Fibroblast of skin of right quadriceps (primary cell): ENCODE measurements at regions not wholly inside any gene's neighbourhood (a gene's known extent, or its start where the extent isn't known, plus 50 kb on each side); places are given as distances from the start of the nearest gene placed in this dataset.
"Not testable (repeated sequence)": the region's sequence is repeated elsewhere in the genome, so short reads cannot be mapped to it uniquely, and the experiment has no call there.

Source experiments
- DNase-seq: peaks from one replicate; pipeline ENCODE4 v3.0.0-alpha.2; 2013

DNA sequence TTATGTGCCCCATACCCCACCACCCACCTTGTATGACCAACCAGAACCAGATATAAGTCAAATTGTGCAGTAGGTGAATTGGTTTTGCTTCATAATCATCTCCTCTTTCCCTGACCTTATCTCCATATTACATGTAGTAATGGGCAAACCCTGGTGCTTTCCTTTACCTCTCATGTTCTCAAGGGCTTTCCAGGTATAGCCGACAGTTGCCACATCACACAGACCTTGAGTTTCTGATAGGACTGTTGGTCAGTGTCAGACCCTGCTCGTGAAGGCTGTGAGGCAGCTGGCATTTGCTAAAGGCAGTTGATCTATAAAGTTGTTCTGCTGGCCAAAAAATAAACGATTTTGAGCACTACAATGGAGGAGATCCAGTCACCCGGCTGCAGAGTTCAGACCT is 145.9 kb downstream of the ALX1 start:
- DNase-seq: no peak

DNA sequence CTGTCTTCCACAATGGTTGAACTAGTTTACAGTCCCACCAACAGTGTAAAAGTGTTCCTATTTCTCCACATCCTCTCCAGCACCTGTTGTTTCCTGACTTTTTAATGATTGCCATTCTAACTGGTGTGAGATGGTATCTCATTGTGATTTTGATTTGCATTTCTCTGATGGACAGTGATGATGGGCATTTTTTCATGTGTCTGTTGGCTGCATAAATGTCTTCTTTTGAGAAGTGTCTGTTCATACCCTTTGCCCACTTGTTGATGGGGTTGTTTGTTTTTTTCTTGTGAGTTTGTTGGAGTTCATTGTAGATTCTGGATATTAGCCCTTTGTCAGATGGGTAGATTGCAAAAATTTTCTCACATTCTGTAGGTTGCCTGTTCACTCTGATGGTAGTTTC is 153.1 kb downstream of the ALX1 start:
- not testable (repeated sequence) for DNase-seq

GRCh38 chr12:85440271-85440670 is 160.3 kb downstream of the ALX1 start:
- DNase-seq: no peak

- DNase-seq: no peak
Observed at GRCh38 chr12:85441025-85441424, 161.0 kb downstream of the ALX1 start.

DNA sequence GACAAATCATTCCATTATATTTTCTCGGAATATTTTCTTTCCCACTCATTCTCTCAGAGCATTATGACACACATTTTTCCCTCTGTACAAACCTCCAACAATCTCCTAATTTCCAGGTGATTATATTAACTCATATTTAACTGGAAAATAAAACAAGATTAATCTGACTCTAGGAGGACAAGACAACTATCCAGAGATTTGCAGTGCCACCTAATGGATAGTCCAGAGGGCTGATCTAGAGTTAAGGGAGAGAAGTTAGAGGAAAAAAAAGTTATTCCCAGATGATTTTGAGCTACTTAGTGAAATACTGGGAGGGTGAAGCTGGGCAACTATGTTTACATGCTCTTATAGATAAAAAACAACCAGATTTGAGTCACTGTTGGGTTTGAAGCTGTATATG is 161.7 kb downstream of the ALX1 start:
- peak; percentile 6 for DNase-seq

DNA sequence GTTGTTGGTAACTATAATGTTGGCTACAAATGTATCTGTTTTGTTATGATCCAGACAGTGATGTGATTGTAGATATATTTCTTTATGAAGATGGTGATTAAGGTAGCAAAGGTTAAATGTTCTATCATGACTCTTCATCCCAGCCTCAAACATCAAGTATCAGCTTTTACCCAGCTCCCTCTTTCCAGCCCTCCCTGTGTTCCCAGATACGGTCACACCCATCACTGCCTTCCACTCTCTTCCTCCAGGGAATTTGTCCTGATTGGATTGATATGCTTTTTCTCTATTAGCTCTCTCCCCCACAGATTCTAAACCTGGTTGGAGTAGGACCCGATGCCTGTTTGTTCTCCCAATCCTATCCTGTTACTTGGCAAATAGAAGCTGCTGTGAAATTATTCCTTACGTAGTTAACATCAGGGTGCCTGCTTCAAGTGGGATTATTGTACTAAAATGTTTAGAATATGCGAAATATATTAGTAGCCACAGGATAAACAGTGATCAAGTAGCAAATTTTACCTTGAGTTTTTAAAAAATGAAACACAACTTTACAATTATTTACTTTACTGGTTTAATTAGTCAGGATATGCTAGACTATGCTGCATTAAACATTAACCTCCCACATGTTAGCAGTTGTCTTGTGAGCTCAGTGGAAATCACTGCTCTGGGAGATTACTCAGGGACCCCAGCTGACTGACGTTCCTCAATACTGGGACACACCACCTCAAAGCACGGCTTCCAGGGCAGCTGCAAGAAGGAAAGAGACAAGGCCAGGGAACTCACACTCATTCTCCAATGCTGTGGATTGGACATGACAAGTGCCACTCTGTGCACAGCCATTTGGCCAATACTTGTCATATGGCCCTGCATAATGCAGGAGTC is 165.3 kb downstream of the ALX1 start:
- no peak for DNase-seq

GRCh38 chr12:85448031-85448430 is 168.0 kb downstream of the ALX1 start:
- no peak for DNase-seq

GRCh38 chr12:85448548-85449139 is 168.6 kb downstream of the ALX1 start:
- DNase-seq: peak; percentile 18

- DNase-seq: no peak
Observed at GRCh38 chr12:85457016-85457415, 177.0 kb downstream of the ALX1 start.

GRCh38 chr12:85461127-85461526 is 181.1 kb downstream of the ALX1 start:
- DNase-seq: no peak

- no peak for DNase-seq
Observed at GRCh38 chr12:85462888-85463287, 182.9 kb downstream of the ALX1 start.

- peak; percentile 24 for DNase-seq
Observed at GRCh38 chr12:85466890-85467289, 186.9 kb downstream of the ALX1 start.

DNA sequence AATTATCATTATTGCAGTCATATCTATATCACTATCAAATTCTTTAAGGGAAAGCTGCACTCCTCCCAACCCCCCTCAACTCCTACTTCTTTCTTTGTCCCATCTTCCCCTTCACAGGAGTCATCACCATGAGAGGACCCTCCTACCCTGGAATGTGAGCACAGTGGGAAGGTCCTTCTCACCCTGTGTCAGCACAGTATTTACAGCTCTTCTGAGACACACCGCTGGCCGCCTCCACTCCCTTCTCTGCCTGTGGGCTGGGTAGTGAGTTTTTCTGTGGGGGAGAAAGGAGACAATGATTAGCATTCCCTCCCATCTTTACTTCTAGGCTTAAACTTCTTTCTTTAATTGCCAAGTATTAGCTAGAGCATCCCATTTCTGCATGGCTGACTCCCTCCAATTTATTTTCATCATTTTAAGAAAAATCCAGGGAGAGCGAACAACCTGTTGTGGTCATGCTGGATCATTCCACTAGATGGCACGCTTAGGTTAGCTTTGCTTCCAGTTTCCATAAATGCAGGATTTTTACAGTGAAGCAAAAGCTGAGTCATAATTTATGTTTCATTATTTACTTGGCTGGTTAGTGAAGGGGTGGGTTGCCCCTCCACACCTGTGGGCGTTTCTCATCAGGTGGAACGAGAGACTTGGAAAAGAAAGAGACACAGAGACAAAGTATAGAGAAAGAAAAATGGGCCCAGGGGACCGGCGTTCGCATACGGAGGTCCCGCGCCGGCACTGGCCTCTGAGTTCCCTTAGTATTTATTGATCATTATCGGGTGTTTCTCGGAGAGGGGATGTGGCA is 188.5 kb downstream of the ALX1 start:
- DNase-seq: peak; percentile 56

GRCh38 chr12:85469158-85470086 is 189.4 kb downstream of the ALX1 start:
- DNase-seq: peak; percentile 39

DNA sequence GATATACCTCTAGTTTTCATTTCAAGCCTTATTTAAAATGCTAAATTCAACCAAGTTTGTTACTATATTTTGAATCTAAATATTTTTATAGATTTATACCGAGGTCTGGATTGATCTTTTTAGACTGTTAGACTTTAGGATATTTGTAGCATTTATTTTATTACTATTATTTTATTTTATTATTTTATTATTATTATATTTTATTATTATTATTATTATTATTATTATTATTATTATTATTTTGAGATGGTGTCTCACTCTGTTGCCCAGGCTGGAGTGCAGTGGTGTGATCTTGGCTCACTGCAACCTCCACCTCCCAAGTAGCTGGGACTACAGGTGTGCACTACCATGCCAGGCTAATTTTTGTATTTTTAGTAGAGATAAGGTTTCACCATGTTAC is 195.3 kb downstream of the ALX1 start:
- not testable (repeated sequence) for DNase-seq

DNA sequence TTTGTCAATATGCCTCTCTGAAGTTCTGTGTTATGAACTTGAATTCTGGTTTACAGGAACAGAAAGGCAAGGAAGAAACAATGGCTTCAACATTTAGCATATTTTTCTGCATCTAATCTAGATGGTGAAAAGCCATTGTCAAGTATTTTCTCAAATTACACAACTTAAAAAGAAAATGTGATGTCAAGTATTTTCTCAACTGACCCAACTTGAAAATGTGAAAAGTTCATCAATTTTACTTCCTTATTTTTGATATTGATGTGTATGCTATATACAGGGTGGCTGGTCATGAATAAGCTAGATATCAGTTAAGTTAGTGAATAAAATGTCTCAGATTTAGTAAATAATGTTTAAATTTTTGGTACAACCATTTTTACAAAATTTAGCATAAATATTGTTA is 196.7 kb downstream of the ALX1 start:
- no peak for DNase-seq

GRCh38 chr12:85484387-85484786 is 204.4 kb downstream of the ALX1 start:
- DNase-seq: no peak

GRCh38 chr12:85489194-85489593 is 209.2 kb downstream of the ALX1 start:
- DNase-seq: no peak

- no peak for DNase-seq
Observed at GRCh38 chr12:85504164-85504563, 224.1 kb downstream of the ALX1 start.

GRCh38 chr12:85504624-85505023 is 224.6 kb downstream of the ALX1 start:
- no peak for DNase-seq

DNA sequence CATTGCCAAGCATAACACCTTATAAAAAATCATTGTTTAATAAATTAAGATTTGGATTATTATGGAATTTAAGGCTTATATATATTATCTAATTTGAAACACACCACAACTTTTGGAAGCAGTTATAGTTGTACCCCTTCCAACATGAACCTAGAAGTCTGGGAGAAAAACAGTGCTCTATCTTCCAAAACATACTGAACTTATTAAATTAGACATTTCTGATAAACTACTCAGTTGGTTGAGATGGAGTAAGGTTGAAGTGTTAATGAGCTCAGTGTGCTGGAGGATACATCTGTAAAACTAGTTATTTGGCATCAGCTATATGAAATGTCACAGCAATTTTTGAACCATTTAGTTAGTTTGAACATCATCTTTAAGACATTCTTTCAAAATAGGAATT is 227.4 kb downstream of the ALX1 start:
- no peak for DNase-seq

DNA sequence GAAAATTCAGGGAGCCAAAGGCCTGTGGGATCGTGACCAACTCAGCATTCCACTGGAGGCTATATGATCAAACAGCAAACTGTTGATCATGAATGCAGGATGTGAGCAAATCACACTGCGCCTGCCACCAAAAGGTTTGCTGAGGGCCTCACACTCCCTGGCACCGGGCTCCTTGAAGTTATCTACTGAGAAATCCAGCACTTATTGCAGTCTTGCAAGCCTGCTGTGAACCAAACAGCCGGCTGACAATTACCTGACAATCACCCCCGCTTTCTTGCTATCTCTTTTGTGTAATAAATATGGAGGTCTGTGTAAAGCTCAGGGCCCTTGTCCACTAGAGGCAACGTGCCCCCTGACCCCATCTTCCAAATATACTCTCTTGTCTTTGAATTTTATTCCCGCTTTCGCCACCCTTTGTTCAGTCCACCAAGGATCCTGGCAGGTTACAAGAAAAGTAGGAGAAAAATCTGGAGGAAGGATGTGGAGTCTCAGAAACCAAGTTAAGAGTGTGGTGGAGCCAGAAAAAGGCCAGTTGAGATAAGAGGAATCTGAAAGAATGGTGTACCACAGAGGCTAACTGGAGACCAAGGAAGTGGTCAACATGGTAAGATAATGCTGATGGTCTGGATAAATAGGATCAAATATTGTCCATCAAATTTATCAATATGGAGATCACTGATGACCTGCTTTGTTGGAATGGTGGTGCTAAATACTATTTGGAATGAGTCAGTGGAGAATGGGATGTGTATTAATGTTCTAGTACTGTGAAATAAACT is 229.2 kb downstream of the ALX1 start:
- no peak for DNase-seq
